C4-2B (cell line): ENCODE measurements at regions not wholly inside any gene's neighbourhood (a gene's known extent, or its start where the extent isn't known, plus 50 kb on each side); places are given as distances from the start of the nearest gene placed in this dataset.

ENCODE experiments used
- H3K27ac ChIP-seq: fragments of 450-650 bp; 2 replicates; pipeline ENCODE4 v1.5.1; 2017
- CTCF ChIP-seq: fragments of 450-650 bp; conservative IDR thresholded peaks from 2 replicates; pipeline ENCODE4 v1.5.1; 2017; ENCODE audit warnings: mild to moderate bottlenecking
- ZFX ChIP-seq: fragments of 450-650 bp; IDR thresholded peaks from 2 replicates; pipeline ENCODE4 v1.6.1; 2017

GRCh38 chr2:16211341-16211740 lies 271.0 kb downstream of the MYCN start:
- TF ChIP-seq CTCF (no peak), ZFX (no peak)
- no peak overlapping the region for H3K27ac ChIP-seq

GRCh38 chr2:16210841-16211240 lies 270.5 kb downstream of the MYCN start:
- no peak overlapping the region for H3K27ac ChIP-seq
- TF ChIP-seq CTCF (no peak), ZFX (no peak)

- TF ChIP-seq ZFX: no peak
- no peak for TF ChIP-seq CTCF
- no peak overlapping the region for H3K27ac ChIP-seq
These were observed 269.4 kb downstream of the MYCN start for GRCh38 chr2:16209799-16210198.

GRCh38 chr2:16208921-16209320 lies 268.6 kb downstream of the MYCN start:
- H3K27ac ChIP-seq: no peak overlapping the region

GRCh38 chr2:16208241-16208797 lies 268.0 kb downstream of the MYCN start:
- no peak overlapping the region for H3K27ac ChIP-seq
- TF ChIP-seq CTCF: no peak
- no peak for TF ChIP-seq ZFX

More at GRCh38 chr2:16208921-16209320, 268.6 kb downstream of the MYCN start:
- TF ChIP-seq ZFX: no peak
- TF ChIP-seq CTCF: no peak

GRCh38 chr2:16207611-16208010 lies 267.3 kb downstream of the MYCN start:
- H3K27ac ChIP-seq: no peak overlapping the region
- TF ChIP-seq ZFX (no peak), CTCF (no peak)

- no peak overlapping the region for H3K27ac ChIP-seq
- no peak for TF ChIP-seq CTCF
- no peak for TF ChIP-seq ZFX
These were observed 266.8 kb downstream of the MYCN start for GRCh38 chr2:16207151-16207550.
